ENCODE measurements at regions not wholly inside any gene's neighbourhood (a gene's known extent, or its start where the extent isn't known, plus 50 kb on each side); places are given as distances from the start of the nearest gene placed in this dataset.

GRCh38 chr6:148239215-148239614 is 103.4 kb upstream of the SASH1 start:
- no peak for TF ChIP-seq EZH2 (IDR thresholded peaks at IDR 0.05; ENCODE audit: borderline replicate concordance, low read length)
- TF ChIP-seq, protein P1, sequence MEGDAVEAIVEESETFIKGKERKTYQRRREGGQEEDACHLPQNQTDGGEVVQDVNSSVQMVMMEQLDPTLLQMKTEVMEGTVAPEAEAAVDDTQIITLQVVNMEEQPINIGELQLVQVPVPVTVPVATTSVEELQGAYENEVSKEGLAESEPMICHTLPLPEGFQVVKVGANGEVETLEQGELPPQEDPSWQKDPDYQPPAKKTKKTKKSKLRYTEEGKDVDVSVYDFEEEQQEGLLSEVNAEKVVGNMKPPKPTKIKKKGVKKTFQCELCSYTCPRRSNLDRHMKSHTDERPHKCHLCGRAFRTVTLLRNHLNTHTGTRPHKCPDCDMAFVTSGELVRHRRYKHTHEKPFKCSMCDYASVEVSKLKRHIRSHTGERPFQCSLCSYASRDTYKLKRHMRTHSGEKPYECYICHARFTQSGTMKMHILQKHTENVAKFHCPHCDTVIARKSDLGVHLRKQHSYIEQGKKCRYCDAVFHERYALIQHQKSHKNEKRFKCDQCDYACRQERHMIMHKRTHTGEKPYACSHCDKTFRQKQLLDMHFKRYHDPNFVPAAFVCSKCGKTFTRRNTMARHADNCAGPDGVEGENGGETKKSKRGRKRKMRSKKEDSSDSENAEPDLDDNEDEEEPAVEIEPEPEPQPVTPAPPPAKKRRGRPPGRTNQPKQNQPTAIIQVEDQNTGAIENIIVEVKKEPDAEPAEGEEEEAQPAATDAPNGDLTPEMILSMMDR (conservative IDR thresholded peaks at IDR 0.05 in 1 of 2, IDR thresholded peaks at IDR 0.05 in 1 of 2; ENCODE audit: extremely low read depth in 1 of 2, insufficient read depth in 1 of 2, low read depth in 1 of 2, low read length in 2 of 2), result no peak

All from mammary epithelial cell (primary cell).